GM19328 (cell line): ENCODE measurements at regions not wholly inside any gene's neighbourhood (a gene's known extent, or its start where the extent isn't known, plus 50 kb on each side); places are given as distances from the start of the nearest gene placed in this dataset.

Experiments used
- ATAC-seq: cut with Tn5 transposase; IDR thresholded peaks from one replicate; pipeline ENCODE4 v1.9.1; 2021; ENCODE audit warnings: mild to moderate bottlenecking, moderate library complexity; ENCODE audit not compliant: unreplicated experiment

DNA sequence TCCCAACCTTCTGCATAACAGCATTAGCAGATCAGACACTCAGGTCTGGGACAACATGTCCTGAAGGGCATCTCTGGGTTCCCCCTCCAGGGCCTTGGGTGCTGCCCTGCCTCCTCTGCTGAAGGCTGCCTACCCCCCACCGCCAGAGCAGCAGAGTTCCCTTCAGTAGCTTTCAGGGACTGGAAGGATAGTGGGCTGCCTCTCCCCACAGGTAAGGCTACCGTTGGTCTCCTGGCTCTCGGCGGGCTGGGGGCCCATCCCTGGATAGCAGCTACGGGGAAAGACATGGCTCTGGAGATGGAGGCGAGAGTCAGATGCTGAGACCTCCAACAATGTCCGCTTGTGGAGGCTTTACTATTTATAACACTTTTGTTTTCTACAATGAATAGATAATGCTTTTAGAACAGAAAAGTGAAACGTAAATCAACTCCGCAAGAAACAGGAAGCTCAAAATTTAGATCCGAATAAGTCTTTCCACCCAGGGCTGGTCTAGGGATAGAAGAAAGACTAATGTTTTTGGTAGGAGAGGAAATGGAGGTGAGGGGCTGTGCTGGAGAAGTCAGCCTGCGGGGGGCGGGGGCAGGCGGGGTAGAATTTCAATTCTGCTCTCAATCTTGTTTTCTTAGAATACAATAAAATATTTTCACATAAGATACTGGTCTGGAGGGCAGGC is 58.4 kb downstream of the ARL4C start:
- ATAC-seq: no peak

DNA sequence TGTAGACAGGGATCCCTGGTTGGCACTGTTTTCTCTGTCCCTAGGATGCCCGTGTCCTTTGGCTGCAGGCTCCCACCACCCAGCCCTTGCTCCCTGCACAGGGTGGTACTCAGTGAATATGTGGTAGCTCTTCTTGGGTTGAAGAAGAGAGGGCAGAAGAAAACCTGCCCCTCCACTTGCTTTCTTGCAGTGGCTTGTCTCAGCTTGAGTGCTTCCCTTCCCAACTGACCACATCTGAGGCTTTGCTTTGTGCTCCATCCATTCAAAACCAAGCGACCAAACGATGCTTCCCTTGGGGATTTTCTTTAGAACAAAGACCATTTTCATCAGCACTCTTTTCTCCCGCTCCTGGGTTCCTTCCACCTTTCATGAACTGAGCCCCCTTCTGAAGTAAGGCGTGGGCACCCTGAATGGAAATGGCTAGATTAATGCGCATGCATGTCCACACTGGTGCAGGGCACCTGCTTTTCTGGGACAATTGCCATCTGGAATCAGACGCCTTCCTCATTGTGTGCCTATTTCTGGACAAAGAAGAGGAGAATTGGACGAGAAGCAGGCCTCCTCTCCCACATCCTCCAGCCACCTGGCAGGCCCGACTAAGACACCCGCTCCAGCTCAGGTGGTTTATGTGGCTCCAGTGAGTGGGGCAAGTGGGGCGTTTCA is 59.1 kb downstream of the ARL4C start:
- ATAC-seq: no peak

DNA sequence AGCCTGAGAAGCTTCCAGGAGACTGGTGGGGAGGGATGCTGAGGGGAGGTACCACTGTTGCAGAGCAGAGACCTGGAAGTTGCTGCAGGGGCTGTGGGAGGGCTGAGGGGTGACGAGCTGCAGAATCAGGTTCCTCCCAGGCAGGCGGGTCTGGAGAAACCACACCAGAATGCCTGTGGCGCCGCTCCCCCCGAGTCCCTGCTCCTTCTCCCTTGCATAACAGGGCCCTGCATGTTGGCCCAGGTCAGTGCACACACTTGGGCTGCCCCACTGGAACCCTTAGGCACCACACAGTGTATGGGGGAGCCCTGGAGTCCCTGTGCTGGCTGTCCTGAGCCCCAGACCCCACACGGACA is 60.4 kb downstream of the ARL4C start:
- no peak for ATAC-seq

DNA sequence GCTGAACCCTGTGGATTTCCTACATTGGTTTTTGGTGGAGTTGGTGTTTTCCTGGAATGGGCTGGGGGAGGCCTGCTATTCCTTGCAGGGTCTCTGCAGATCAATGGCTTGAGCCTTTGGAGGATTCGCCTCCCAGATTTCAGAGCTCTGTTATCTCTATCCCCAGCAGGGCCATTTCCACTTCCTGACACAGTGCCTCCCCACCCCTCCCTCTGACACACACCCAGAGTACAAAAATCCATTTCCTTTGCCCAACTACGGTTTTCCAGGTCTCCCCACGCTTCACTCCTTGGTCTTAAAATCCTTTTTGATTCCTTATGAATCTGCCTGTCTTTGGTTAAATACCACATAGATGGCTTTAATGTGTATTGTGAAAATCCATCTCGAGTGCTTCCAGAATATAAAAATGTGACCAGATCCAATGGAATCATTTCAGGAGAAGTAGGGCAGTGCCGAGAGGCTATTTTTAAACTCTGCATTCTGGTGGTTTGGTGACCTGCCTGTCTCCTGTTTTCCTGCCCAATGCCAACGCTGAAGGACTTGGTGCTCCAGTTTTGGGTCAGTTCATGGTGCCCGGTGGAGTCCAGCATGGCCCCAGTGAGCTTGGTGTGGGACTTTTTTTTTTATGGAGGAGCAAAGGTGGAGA is 60.9 kb downstream of the ARL4C start:
- no peak for ATAC-seq

DNA sequence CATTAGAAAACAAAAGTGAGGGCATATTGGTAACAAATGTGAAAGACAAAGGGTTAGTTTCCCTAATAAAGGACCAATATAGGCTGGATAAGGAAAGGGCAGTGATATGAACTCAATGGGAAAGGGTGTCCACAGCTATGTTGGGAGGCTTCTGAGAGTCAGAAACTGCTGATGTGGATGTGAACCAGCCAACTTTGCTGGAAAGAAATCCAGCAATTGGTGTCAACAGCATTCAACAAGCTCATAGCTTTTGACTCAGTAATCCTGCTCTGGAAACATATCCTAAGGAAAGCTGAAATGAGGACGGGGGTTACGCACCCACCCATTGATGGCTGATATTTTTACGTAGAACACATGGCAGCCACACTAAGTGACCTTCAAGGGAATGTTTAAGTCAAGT is 63.7 kb downstream of the ARL4C start:
- ATAC-seq: no peak

DNA sequence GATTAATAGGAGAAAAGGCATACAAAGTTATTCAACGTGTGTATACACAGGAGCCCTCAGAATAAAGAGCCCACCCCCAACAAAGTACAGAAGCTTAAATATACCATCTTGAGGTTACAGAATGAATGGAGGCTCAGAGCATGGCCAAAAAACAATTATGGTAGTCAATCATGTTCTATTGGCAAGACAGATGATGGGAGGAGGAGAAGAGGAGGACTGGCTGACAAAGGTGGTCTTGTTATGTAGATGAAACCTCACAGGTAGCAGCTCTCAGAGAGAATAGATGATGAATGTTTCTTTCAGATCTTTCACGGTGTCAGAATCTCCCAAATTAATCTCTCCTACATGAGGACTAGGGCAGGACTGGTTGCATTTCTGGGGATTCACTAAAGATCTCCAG is 66.0 kb downstream of the ARL4C start:
- ATAC-seq: no peak

DNA sequence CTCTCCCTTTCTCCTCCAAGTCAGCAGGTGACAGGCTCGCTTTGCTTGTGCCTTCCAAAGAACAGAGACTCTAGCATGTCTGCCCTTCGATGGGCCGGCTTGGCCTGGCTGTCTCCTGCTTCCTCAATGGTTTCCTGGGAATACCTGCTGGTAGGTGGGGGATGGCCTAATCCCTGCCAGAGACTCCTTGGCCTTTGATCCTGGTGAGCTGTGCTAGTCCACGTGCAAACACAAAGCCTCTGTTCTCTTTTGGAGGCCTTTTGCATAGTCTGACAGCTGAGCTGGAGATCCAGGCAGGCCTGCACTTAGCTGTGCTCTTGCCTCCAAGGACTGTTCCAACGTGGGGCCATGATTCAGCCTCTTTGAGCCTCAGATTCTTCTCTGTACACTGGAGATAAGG is 67.6 kb downstream of the ARL4C start:
- no peak for ATAC-seq

DNA sequence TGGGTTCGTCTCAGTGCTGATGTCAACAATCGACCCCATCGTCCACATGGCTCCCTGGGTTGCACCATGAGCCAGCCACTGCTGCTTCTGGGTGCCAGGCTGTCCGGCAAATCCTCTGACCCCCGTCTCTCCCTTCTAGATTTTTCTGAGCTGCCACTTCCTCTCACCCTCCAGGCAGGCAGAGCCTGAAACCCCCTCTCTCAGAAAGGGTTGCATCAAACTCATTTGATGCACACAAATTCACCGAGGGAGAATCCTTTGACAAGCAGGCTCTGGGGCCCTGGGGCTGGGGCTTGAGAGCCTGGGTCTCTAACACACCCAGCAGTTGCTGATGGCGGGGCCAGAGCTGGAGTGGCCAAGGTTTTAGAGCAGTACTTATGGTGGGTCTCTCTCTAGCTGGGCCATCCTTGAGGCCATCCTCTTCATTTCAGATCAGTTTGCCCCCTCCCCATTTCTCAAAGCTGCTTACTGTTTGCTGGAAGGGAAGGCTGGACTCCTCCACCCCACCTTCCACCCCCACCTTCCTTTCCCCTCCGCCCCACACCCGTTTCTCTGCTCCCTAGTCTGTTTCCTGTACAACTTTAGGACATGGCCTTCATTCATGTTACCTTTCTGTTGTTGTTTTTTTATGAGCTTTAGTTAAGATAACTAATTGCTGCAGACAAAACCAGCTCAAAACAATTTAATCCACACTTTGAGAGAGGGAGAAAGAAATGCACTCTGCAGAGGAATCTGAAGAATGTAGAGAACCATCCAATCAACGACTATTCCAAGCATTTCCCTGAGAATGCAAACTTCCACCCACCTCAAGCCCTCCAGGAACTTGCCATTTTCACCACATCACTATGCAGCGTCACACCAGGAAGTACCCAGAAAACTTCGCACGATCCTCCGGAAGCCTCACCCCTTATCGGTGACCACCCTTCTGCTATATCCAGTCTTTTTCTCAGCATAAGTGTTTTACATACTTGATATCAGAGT is 69.5 kb downstream of the ARL4C start:
- no peak for ATAC-seq

DNA sequence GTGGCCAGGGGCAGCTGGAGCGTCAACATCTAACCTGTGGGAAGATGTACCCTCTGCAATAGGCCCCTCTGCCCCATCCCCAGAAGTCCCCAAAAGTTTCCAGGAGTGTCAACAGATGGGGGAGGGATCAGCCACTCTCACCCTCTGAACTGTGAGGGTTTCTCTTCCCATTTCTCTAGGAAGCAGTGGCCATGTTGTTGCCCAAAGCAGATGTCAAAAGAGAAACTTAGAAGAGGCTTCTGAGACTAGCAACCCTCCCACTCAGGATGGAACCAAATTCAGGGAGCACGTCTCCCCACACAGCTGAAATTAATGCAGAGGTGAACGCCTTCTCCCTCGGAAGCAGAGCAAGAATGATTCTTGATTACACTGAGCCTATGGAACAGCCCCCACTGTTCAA is 70.3 kb downstream of the ARL4C start:
- no peak for ATAC-seq

DNA sequence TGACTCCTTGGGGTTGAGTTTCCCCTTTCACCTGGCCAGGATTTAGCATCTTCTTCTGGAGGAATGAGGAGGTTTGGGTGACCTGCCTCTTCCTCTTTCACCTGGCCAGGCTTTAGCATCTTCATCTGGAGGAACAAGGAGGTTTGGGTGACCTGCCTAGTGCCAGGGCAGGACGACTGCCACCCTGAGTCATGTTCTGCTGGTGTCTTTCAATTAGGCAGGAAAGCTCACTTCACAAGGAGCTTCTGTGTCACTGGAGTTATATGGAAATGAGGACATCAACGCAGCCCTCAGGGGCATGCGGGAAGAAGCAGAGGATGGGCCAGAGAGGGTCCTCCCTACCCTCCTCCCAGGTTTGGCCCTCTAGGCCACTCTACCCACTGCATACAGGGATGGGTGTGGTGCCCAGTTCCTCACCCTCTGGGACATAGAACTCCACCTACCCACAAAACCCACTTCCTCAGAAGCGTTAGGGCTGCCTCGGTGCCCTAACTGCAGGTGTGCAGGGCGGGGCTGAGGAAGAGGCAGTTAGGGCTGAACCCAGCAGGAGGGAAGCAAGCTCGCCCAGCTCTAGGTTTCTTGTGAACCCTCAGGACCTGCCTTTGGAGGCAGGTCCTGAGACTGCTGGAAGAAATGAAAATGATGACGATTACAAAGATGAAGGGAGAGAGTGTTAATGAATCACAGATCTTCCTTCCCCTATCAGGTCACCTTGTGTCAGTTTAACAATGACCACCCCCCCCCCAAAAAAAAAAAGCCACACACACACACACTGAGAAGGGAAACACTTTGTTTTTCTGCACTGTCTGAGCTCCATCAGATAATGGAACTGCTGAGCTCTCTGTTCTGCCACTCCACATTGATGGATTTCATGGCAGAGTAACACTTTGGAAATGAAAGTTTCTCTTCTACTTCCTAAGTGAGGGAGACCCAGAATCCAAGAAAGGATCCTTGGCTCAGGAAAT is 71.0 kb downstream of the ARL4C start:
- ATAC-seq: peak; percentile 71

DNA sequence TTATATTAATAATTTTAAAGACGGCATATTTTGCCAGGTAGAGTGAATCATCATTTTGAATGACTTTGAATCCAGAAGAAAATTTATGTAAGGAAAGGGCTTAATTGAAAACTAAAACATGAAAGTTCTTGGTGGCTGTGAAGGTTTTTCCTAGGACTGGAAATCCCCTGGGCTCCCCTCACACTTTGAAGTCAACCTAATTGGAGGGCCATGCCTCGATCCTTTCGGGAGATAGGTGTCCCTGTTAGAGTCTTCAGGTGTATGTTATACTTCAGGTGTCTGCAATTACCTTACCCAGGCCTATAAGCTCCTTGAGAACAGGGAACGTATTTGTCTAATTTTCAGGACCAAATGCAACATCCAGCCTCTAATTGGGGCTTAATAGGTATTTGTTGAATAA is 73.0 kb downstream of the ARL4C start:
- no peak for ATAC-seq

DNA sequence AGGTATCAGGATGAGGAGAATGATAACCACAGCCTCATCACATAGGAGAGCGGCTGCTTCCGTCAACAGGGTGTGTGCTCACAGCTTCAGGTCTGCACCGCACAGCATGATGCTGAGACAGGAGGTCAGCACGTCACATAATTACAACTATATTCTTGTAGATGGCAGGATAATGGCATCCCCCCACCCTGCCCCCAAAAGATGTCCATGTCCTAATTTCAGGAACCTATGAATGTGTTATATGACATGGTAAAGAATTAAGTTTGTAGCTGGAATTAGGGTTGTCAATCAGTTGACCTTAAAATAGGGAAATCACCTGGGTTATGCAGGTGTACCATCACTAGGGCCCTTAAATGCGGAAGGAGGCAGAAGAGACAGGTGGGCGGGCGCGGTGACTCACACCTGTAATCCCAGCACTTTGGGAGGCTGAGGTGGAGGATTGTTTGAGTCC is 73.9 kb downstream of the ARL4C start:
- ATAC-seq: no peak

DNA sequence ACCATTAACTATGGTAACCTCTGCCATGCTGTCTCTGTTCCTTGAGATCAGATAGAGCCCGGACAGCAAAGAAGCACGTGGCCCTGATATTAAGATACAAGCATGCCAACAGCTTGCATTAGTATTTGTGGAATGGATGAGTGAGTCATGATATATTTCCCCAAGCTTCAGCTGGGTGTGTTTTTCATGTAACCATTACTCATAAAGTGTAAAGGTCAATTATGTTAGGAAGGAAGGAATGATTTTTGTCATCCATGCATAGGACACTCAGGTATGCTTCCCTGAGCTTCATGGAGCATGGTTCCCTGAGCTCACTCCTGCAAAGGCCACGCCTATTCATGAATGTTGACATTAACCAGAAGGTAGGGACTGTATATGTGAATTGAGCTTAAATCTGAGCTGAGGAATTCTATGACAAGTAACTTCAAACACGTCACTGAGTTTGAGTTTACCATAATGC is 74.6 kb downstream of the ARL4C start:
- ATAC-seq: no peak

DNA sequence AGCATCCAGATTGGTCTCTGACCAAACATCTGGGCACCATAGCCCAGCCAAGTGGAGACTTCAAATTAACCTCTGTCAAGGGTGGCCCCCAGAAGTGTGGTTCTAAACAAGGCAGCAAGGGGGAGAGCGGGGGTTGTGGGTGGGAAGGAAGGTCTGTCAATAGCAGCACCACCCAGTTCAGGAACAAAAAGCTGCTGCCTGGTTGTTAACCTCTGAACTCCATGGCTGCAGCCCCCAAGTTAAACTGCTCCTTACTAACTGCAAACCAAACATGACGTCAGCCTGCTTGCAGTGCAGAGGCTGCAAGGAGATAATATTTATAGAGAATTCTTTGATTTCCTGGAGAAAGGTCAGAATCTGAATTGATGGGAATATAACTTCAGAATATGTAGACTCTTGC is 76.5 kb downstream of the ARL4C start:
- ATAC-seq: no peak

DNA sequence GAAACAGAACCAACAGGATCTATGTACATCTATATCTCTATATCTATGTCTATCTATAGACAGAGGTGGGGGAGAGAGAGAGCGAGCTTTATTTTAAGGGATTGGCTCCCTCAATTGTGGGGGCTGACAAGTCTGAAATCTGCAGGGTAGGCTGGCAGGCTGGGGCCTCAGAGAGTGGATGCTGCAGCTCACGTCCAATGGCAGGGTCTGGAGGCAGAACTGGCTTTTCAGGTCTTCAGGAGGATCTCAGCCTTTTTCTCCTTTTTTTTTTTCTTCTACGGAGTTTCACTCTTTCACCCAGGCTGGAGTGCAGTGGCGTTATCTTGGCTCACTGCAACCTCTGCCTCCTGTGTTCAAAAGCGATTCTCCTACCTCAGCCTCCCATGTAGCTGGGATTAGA is 77.2 kb downstream of the ARL4C start:
- ATAC-seq: no peak

DNA sequence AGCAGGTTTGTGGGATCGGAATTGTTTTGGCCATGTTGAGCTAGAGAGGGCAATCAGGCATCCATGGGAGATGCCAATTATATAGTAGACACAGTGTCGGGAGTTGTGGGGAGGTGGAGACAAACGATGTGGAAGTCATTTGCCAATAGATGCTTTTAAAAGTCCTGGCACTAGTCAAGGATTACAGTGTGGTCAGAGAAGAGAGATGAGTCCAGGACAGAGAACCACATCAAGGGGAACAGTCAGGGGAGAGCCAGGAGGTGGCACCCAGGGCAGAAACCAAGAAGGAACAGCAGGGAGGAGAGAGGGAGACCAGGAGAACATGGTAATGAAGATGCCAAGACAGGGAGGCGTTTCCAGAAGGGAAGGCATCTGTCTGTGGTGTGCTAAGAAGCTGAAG is 81.2 kb downstream of the ARL4C start:
- no peak for ATAC-seq

DNA sequence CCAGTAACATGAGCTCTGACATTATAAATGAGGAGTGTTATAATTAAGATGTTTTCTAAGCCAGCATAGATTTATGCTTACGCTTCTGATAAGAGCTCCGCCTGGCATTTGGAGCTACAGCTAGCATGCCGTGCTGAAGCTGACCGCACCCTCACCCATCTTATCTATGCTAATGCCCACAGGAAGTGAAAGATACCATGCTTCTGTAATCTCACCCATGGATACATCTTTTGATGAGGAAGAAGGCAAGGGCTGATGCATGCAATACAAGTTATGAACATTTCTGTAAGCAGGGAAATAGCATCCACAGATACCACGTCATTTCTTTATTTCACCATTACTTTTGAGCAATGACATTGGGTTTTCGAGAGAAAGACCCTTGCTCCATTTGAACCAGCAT is 82.3 kb downstream of the ARL4C start:
- no peak for ATAC-seq

DNA sequence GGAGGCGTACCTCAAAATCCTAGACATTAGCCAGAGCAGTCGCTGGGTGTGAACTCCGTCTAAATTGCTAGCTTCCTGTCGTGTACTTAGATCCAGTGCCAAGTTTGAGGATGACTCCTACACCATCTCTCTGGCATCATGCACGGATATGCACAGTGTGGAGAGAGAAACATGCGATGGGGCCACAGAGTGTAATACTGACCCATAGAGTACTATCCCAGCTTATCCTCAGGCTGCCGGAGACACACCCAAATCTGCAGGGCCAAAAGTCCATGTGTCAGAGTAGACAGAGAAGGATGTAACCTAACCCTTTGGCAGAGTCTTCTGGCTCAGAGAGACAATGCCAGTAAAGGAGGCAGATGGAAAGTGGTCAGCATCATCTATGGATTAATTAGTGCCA is 84.2 kb downstream of the ARL4C start:
- no peak for ATAC-seq

DNA sequence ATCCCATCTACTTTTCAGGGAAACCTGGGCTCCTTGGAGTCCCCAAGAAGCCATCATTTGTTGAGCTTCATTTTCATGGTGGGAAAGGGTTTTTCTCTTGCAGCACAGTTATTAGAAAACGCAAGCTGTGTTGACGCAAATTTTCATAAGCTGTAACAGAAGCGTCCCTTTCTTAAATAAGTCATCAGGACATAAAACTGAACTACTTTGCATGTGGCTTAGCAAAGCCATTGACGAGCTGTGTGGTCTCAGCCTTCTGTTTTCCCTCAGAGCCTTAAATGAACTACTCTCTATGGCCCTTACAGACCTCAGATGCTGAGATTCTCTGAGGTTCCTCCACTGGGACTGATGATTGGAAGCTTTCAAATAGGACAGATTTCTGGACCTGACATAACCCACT is 85.1 kb downstream of the ARL4C start:
- peak; percentile 92 for ATAC-seq

DNA sequence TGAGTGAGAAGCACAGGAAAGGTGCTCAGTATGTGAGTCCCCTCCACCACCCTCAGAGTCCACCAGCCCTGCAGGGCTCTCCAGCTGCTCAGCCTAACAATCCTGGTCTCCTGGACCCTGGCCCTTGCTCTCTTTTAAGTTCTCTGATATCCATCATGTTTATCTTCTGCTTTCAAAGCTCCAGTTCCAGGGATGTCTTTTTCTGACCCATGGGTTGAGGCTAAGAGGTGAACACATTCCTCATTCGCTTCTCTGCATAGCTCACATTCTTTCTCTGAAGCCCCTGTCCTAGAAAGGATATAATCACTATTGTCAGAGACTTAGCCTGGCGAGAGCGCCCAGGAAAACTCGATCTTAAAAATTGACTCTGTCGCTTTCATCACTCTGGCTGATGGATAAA is 86.4 kb downstream of the ARL4C start:
- no peak for ATAC-seq
